ENCODE measurements at regions not wholly inside any gene's neighbourhood (a gene's known extent, or its start where the extent isn't known, plus 50 kb on each side); places are given as distances from the start of the nearest gene placed in this dataset.
"Not testable (repeated sequence)": the region's sequence is repeated elsewhere in the genome, so short reads cannot be mapped to it uniquely, and the experiment has no call there.

DNA sequence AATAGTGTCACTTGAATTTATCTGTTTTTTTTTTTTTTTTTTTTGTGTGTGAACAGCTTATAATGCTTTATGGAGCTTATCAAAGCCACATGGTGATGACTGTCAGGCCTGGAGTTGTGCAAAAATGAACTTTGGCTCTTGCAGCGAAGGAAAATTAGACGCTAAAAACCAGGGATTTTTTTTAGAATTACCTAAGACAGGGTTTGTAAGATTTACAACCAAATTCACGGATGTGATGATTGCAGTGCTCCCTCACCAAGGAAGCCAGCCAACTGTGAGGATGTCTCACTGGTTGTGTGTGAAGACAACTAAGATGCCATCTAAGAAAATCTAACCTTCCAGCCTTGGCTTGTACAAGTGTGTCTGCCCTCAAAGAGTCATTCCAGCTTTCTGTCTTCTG is 127.1 kb upstream of the SLC4A4 start:
- Mint-ChIP-seq H3K27ac (no peak overlapping the region), H3K4me1 (ENCODE audit: low read depth) (no peaks in the 10 kb centered on the region)

DNA sequence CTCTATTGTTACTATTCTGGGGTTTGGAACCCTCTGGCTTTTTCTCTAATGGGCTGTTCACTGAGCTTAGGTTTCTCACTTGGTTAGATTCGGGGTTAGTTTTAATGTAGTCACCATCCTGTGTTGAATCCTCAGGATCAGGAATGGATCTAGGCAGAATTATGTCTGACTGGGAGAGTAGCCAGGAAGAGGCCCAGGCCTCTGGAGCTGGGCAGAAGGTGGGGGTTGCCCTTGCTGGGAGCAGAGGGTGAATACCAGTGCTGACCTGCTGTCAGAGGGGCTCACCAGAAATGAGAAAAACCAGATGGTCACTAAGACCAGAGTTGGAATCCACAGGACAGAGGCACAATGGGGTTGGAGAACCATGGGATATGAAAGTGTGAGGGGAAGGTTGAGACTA is 126.6 kb upstream of the SLC4A4 start:
- H3K36me3 Mint-ChIP-seq: no peaks in the 10 kb centered on the region
- no peak overlapping the region for H3K27ac Mint-ChIP-seq
- H3K9me3 Mint-ChIP-seq (ENCODE audit: low read depth): no peaks in the 10 kb centered on the region
- peaks cover 2% of the 10 kb centered on the region for H3K27me3 Mint-ChIP-seq
- no peaks in the 10 kb centered on the region for H3K4me1 Mint-ChIP-seq (ENCODE audit: low read depth)
- no peak overlapping the region for H3K4me3 Mint-ChIP-seq

More for the DNA sequence above, 127.1 kb upstream of the SLC4A4 start:
- Mint-ChIP-seq H3K4me3 (no peak overlapping the region), H3K9me3 (ENCODE audit: low read depth) (no peaks in the 10 kb centered on the region), H3K36me3 (no peaks in the 10 kb centered on the region), H3K27me3 (peaks cover 2% of the 10 kb centered on the region)

DNA sequence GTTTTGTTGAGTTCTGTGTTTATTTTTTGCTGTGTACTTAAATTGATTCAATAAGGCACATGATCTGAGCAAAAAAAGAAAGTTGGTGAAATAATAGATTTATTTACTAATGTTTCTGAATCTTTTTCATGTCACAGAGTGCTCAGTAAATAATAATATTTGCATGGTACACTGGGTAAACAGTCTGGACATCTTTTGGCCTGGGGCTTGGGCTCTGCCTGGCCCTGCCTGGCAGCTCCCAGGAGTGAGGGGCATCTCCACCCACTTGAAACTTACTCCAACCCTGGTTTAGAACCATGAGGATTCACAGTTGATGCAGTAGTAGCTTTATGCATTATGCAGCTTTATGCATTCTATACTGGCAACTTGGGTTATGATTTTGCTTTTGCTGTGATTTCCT is 124.2 kb upstream of the SLC4A4 start:
- Mint-ChIP-seq H3K27ac (no peak overlapping the region), H3K9me3 (ENCODE audit: low read depth) (no peaks in the 10 kb centered on the region), H3K36me3 (no peaks in the 10 kb centered on the region), H3K4me1 (ENCODE audit: low read depth) (no peaks in the 10 kb centered on the region), H3K4me3 (no peak overlapping the region), H3K27me3 (peaks cover 2% of the 10 kb centered on the region)

DNA sequence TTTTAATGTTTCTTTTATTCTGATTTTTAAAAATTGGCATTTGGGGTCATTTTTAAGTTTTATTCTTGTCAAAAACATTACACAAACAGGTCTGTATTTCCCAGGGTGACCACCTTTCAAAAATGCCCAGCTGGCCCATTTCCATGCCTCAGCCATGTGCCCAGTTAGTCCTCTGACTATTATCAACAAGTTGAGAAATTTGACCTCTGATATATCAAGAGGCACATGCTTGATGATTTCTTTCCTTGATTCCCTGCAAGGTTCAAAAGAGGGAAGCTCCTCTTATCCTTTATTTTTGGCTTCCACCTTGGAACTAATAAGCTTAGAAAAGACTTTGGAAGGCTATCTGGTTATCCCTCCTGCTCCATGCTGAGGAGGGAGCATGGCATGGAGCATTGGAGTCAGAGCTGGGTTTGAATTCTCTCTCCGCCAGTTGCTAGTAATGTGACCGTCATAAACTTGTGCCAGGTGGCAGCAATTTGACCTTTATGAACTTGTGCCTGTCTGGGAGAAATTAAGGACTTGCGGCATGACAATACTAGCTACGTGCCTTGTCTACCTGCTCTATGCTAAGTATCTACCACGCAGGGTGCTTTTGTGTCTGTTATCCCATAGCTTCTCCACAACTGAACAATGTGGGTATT is 122.4 kb upstream of the SLC4A4 start:
- H3K27ac Mint-ChIP-seq: no peak overlapping the region
- H3K36me3 Mint-ChIP-seq: no peaks in the 10 kb centered on the region
- H3K4me3 Mint-ChIP-seq: no peak overlapping the region
- peaks cover 3% of the 10 kb centered on the region for H3K27me3 Mint-ChIP-seq
- H3K4me1 Mint-ChIP-seq (ENCODE audit: low read depth): no peaks in the 10 kb centered on the region
- peaks cover 6% of the 10 kb centered on the region for H3K9me3 Mint-ChIP-seq (ENCODE audit: low read depth)

DNA sequence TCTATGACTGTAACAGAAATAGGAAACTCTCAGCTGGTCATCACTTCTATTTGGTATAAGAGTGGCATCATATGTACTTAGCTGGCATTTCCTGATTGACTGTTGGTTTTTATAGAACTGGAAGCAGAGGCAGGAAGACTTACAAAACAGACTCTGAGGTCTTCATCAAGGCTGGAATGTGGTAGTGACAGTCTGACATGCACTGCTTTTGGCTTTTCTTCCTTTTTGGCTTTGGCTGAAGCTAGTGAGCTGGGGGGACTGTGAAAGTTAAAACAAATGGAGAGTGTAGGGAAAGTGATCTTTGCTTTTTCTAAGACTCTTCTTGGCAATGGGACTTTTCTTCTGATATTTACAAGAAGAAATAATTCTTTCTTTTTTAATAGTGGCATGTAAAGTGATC is 121.1 kb upstream of the SLC4A4 start:
- H3K27ac Mint-ChIP-seq: no peak overlapping the region
- H3K36me3 Mint-ChIP-seq: no peaks in the 10 kb centered on the region
- no peaks in the 10 kb centered on the region for H3K4me1 Mint-ChIP-seq (ENCODE audit: low read depth)
- H3K4me3 Mint-ChIP-seq: no peak overlapping the region
- H3K9me3 Mint-ChIP-seq (ENCODE audit: low read depth): peaks cover 6% of the 10 kb centered on the region
- H3K27me3 Mint-ChIP-seq: peaks cover 4% of the 10 kb centered on the region

DNA sequence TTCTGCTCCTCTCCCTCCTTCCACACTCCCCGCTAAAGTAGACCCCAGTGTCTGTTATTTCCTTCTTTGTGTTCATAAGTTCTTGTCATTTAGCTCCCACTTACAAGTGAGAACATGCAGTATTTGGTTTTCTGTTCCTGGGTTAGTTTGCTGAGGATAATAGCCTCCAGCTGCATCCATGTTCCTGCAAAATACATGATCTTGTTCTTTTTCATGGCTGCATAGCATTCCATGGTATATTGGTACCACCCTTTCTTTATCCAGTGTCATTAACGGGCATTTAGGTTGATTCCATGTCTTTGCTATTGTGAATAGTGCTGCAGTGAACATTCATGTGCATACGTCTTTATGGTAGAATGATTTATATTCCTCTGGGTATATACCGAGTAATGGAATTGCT is 118.0 kb upstream of the SLC4A4 start:
- H3K27ac Mint-ChIP-seq; H3K4me3 Mint-ChIP-seq; H3K9me3 Mint-ChIP-seq (ENCODE audit: low read depth); H3K4me1 Mint-ChIP-seq (ENCODE audit: low read depth); H3K27me3 Mint-ChIP-seq; H3K36me3 Mint-ChIP-seq: not testable (repeated sequence)

DNA sequence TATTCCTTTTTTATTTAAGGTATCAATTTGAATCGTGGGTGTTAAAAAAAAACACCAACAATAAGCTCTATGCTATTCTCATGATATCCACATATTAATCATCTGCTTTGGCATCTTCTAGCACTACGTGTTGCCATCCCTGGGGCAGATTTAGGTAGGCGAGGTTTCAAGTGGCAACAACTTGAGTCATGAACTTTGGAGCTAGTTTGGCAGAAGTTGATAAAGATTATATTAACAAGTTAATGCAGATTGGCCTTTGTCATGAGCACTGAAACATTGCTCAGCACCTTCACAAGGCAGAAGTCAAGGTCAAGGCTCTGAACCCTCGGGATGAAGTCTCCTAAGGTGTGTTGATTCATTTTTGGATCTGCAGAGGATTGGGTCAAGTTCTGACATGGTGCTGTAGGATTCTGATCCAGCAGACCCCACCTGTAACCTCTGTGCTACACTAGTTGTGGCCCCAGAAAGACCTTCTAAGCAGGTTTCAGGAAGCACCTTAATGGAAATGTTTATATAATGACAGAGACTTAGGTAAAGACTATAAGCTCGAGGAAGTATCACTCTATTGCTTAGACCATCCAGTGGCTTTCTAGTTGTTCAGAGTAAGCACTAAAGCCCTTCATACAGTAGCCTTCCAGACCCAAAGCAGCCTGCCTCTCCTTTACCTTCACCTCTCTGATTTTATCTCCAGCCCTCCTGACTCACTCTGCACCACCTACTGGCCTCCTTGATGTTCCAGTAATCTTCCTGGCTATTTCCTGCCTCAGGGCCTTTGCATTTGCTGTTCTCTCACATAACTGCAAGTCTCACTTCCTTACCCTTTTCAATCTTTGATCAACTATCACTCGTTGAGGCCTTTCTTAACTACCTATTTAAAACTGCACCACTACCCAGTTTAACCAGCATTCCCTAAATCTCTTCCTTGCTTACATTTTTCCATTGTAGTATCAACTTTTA is 117.0 kb upstream of the SLC4A4 start:
- H3K4me3 Mint-ChIP-seq: no peak overlapping the region
- peaks cover 8% of the 10 kb centered on the region for H3K27me3 Mint-ChIP-seq
- peaks cover 6% of the 10 kb centered on the region for H3K9me3 Mint-ChIP-seq (ENCODE audit: low read depth)
- peaks cover 3% of the 10 kb centered on the region for H3K36me3 Mint-ChIP-seq
- H3K4me1 Mint-ChIP-seq (ENCODE audit: low read depth): no peaks in the 10 kb centered on the region
- no peak overlapping the region for H3K27ac Mint-ChIP-seq

DNA sequence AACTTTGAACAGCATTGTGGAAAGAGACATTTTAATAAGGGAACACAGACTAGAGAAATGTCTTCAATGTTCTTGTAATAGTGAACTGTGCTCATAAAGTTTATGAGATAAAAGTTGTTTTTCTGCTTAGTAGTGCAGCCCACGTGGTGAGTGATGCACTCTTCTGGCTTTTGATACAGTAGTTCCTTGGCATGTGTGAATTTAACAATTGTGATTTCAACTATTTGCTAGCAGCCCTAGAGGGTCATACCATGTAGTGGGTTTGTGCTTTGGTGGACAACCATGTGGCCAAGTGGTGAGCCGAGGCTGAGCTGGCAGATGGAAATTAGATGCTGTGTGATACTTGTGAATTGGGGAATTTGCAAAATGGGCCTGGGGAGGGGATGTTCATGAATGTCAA is 116.2 kb upstream of the SLC4A4 start:
- Mint-ChIP-seq H3K4me1 (ENCODE audit: low read depth) (no peaks in the 10 kb centered on the region), H3K9me3 (ENCODE audit: low read depth) (peaks cover 6% of the 10 kb centered on the region), H3K4me3 (no peak overlapping the region), H3K36me3 (peaks cover 3% of the 10 kb centered on the region), H3K27ac (no peak overlapping the region), H3K27me3 (peaks cover 10% of the 10 kb centered on the region)

DNA sequence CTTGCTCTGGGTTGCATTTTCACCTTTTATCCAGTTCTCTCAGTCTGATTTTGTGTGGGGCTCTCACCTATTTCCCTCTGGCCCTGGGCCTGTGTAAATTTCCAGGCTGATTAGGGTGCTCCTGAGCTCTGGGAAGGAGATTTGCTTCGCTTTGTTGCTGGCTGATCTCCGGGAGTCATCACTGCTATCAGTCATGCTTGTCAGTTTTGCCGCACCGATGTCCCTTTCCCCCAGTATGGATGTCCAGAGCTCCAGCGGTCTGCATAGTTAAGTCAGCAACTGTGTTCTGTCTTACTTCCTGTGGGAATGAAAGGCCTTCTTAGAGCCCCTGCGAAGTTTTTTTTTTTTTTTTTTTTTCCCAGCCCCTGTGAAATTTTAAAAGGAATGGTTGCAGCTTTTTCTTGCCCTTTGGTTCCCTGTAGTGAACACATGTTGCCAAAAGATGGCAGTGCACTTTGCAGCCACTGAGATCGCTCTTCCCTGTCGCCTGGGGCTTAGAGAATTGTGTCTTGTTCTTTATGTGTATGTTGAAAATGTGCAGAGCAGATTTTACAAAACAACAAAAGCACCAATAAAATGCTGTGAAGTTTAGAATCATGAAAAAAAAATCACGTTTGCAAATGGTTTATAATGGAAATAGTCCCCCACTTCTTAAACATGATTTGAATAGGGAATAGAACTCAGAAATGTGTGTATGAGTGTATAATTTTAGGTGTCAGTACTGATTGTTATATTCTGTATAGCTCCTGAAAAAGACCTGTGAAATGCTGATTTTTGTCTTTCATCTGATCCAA is 109.1 kb upstream of the SLC4A4 start:
- Mint-ChIP-seq H3K9me3 (ENCODE audit: low read depth) (no peaks in the 10 kb centered on the region), H3K27me3 (peaks cover 4% of the 10 kb centered on the region), H3K4me1 (ENCODE audit: low read depth) (no peaks in the 10 kb centered on the region), H3K36me3 (no peaks in the 10 kb centered on the region), H3K4me3 (no peak overlapping the region), H3K27ac (no peak overlapping the region)

DNA sequence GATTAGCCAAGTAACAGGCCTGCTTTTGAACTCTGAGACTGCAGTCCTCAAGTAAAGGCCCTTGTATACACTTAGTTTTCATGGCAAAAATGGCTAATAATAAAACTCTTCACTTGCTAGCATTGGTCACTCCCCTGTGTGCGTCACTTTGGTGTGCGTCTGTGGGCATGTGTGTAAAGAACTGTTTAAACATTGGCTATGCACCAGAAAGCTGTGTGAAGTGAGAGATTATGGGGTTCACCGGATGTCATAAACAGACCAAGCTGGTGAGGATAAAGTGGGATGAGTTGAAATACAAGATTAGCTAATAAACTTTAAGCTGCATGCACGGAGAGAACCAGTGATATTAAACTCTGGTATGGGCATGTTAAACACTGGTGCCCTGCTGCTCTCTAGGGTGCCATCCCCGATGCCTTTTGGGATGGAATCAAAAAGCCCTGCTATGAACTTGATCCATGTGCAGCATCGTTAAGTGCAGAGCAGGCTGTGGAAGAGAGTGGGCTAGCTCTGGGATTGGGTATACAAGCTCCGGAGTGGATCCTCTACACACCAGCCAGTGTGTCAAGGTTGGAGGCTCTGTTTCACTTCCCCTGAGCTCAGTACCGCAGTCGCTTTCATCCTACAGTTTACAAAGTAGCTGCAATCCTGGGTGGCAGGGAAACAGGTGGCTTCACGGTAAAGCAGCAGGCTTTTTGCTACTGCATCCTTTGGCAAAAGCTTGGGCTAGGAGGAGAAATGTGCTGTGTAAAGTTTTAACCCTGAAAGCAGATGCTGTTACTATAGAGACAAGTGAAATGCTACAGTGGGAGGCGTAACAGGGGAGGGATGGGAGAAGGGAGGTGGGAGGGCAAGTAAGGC is 108.3 kb upstream of the SLC4A4 start:
- Mint-ChIP-seq H3K4me3 (no peak overlapping the region), H3K27me3 (peaks cover 3% of the 10 kb centered on the region), H3K4me1 (ENCODE audit: low read depth) (peaks cover 2% of the 10 kb centered on the region), H3K27ac (no peak overlapping the region), H3K36me3 (no peaks in the 10 kb centered on the region), H3K9me3 (ENCODE audit: low read depth) (no peaks in the 10 kb centered on the region)

DNA sequence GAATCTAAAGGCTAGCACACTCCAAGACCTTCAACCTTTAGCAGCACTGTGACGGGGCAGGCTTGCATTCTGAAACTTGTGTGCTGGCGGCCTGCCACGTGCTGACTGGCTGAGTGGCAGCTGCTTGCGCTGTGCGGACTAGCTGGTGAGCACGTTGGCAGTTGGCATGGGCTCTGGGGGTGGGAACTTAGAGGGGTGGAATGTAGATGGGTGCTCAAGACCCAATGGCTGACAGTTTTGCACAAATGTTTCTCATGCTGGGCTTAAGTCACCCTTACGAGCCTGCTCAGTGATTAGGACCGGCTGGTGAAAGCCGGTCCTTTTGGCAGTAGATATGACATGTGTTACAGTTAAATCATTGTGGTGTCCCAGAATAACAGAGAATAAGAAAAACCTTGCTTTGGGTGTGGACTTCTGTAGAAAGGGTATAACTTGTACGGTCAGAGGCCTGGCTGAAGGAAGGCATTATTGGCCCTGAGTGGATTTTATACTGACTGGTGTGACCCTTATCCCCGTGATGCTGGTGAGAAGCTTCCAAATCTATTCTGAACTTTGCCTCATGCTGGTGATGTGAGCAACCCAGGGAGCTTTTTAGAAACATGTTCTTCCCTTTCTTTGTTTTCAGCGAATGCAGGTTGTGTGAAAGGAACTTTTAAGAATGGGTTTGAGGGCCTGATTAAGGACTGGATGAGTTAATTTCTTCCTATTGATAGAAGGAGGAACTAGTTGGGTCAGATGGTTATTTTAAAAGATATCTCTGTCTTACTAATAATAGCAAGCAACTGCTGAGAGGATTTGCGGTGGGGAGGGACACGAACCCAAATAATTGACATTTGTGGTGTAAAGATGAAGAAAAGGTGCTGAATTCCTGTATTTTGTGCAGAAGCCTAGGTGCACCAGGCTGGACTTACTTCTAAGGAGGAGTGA is 107.4 kb upstream of the SLC4A4 start:
- Mint-ChIP-seq H3K27ac (no peak overlapping the region), H3K4me3 (no peak overlapping the region), H3K27me3 (peaks cover 3% of the 10 kb centered on the region), H3K9me3 (ENCODE audit: low read depth) (no peaks in the 10 kb centered on the region), H3K36me3 (no peaks in the 10 kb centered on the region), H3K4me1 (ENCODE audit: low read depth) (peaks cover 3% of the 10 kb centered on the region)

DNA sequence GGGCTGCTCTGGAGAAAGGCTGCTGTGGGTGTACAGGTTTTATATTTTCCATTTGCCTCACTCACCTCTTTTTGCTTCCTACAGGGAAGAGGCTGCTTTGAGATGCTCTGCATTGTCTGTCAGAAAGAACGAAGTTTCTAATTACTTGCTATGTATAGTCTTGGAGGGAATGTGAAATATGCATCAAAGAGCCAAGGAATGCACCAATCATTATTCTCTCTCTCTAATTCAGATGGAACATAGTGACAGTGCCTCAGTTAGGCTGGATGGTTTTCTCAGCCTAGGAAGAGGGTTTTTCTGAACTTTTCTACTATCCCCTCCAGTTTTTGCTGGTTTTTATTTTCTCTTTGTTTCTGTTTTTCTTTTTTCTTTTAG is 106.8 kb upstream of the SLC4A4 start:
- H3K4me3 Mint-ChIP-seq: no peak overlapping the region
- no peaks in the 10 kb centered on the region for H3K27me3 Mint-ChIP-seq
- no peaks in the 10 kb centered on the region for H3K36me3 Mint-ChIP-seq
- H3K9me3 Mint-ChIP-seq (ENCODE audit: low read depth): no peaks in the 10 kb centered on the region
- H3K4me1 Mint-ChIP-seq (ENCODE audit: low read depth): peaks cover 3% of the 10 kb centered on the region
- H3K27ac Mint-ChIP-seq: no peak overlapping the region

DNA sequence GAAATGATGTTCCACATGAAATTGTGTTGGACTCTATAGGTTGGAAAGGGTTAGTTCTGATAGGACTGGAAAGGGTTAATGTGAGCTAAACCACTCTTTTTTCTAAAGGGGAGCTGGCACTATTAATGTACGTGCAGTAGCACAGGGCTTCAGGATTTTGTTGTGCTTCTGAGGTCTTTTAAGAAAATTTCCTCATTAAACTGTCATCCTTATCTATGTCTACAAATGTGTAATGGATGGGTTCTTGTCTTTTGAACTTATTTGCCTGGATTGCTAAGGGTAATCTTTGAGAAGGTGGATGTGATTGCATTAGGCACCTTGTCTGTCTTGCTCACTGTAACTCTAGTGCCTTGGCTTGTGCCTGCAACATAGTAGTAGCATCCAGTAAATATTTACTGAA is 106.0 kb upstream of the SLC4A4 start:
- Mint-ChIP-seq H3K4me3 (no peak overlapping the region), H3K9me3 (ENCODE audit: low read depth) (no peaks in the 10 kb centered on the region), H3K27ac (no peak overlapping the region), H3K27me3 (peaks cover 2% of the 10 kb centered on the region), H3K36me3 (no peaks in the 10 kb centered on the region), H3K4me1 (ENCODE audit: low read depth) (peaks cover 3% of the 10 kb centered on the region)

Measured in activated naive CD8-positive, alpha-beta T cell (primary cell).